ENCODE measurements at regions not wholly inside any gene's neighbourhood (a gene's known extent, or its start where the extent isn't known, plus 50 kb on each side); places are given as distances from the start of the nearest gene placed in this dataset.
"Not testable (repeated sequence)": the region's sequence is repeated elsewhere in the genome, so short reads cannot be mapped to it uniquely, and the experiment has no call there.

DNA sequence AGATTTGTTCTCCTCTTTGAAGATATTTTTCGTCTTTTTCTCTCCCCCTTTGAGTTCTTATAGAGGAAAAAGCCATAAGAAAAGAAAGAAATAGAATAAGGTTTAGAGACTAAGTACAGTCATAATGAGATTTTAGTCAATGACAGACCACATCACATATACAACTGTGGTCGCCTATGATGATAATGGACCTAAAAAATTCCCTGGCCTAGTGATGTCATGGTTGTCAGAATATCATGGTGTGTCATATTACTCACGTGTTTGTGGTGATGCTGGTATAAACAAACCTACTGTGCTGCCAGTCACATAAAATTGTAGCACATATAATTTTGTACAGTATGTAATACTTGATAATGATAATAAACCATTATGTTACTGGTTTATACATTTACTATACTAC lies 1096.1 kb downstream of the OLFM4 start:
- TF ChIP-seq, protein P1, sequence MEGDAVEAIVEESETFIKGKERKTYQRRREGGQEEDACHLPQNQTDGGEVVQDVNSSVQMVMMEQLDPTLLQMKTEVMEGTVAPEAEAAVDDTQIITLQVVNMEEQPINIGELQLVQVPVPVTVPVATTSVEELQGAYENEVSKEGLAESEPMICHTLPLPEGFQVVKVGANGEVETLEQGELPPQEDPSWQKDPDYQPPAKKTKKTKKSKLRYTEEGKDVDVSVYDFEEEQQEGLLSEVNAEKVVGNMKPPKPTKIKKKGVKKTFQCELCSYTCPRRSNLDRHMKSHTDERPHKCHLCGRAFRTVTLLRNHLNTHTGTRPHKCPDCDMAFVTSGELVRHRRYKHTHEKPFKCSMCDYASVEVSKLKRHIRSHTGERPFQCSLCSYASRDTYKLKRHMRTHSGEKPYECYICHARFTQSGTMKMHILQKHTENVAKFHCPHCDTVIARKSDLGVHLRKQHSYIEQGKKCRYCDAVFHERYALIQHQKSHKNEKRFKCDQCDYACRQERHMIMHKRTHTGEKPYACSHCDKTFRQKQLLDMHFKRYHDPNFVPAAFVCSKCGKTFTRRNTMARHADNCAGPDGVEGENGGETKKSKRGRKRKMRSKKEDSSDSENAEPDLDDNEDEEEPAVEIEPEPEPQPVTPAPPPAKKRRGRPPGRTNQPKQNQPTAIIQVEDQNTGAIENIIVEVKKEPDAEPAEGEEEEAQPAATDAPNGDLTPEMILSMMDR (IDR thresholded peaks at IDR 0.05; ENCODE audit: unreplicated experiment): no peak
- H3K4me1 Mint-ChIP-seq (ENCODE audit: unreplicated experiment): peaks cover 3% of the 10 kb centered on the region
- no peak overlapping the region for H3K4me3 Mint-ChIP-seq (ENCODE audit: unreplicated experiment)
- no peaks in the 10 kb centered on the region for H3K27me3 Mint-ChIP-seq (ENCODE audit: unreplicated experiment)
- no peaks in the 10 kb centered on the region for H3K36me3 Mint-ChIP-seq (ENCODE audit: low read depth, unreplicated experiment)
- DNase-seq (ENCODE audit: low spot score): no peak
- H3K27ac Mint-ChIP-seq (ENCODE audit: unreplicated experiment): no peak overlapping the region
- no peaks in the 10 kb centered on the region for H3K9me3 Mint-ChIP-seq (ENCODE audit: unreplicated experiment)

DNA sequence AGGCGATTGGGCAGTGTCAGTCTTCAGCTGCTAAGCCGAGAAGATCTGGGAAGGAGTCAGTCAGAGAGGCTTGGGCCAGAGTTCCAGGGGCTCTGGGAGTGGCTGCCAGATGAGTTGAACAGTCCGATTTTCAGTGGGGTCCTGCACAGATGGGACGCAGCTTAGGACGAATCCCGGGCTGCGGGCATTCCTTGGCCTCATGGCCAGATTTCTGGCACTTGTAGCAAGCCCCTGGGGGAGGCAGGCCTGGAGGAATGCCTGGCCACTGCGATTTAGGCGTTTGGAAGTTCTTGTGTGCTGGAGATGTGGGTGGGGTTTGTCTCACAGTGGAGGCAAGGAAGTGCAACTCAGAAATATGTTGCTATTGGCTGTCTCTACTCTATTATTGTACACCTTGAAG lies 1102.3 kb downstream of the OLFM4 start:
- not testable (repeated sequence) for H3K4me1 Mint-ChIP-seq (ENCODE audit: unreplicated experiment); H3K27ac Mint-ChIP-seq (ENCODE audit: unreplicated experiment)

DNA sequence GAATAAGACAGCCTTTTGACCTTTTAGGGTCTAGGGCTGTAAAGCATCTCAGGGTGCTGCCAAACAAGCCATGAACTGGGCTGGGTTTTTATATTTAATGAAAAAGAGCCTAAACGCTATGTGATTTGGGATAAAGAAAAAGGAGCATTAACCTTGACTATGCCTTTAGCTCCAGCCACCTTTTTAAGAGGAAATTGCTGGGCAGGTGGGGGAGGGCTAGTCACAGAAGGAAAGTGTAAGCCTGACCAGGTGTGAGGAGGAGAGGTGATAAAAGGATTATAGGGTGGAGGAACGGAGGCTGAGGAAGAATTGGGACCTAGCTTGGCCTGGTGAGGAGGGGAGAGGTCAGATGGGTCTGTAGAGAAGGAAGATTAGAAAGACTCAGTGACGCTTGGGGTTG lies 1102.8 kb downstream of the OLFM4 start:
- H3K27ac Mint-ChIP-seq (ENCODE audit: unreplicated experiment); DNase-seq (ENCODE audit: low spot score); H3K27me3 Mint-ChIP-seq (ENCODE audit: unreplicated experiment); H3K4me3 Mint-ChIP-seq (ENCODE audit: unreplicated experiment); H3K36me3 Mint-ChIP-seq (ENCODE audit: low read depth, unreplicated experiment); H3K4me1 Mint-ChIP-seq (ENCODE audit: unreplicated experiment); H3K9me3 Mint-ChIP-seq (ENCODE audit: unreplicated experiment): not testable (repeated sequence)

More for the DNA sequence above, 1102.3 kb downstream of the OLFM4 start:
- not testable (repeated sequence) for DNase-seq (ENCODE audit: low spot score); H3K36me3 Mint-ChIP-seq (ENCODE audit: low read depth, unreplicated experiment); H3K27me3 Mint-ChIP-seq (ENCODE audit: unreplicated experiment); H3K9me3 Mint-ChIP-seq (ENCODE audit: unreplicated experiment); H3K4me3 Mint-ChIP-seq (ENCODE audit: unreplicated experiment)

DNA sequence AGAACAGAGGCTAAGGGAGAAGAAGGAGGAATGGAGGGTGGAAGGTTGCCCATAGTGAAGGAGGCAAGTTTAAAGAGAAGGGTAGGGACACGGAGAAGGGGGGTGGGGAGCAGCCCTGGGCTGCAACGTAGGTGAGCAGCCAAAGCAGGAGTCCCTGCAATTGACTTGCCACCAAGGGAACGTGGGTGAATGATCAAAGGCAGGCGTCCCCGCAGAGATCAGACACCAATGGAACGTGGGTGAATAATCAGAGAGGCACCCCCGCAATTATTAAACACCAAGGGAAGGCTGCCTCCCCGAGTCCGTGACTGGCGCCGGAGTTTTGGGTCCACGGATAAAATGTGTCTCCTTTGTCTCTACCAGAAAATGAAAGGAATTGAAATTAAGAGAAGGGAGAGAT lies 1103.5 kb downstream of the OLFM4 start:
- DNase-seq (ENCODE audit: low spot score); H3K4me1 Mint-ChIP-seq (ENCODE audit: unreplicated experiment); H3K4me3 Mint-ChIP-seq (ENCODE audit: unreplicated experiment): not testable (repeated sequence)

DNA sequence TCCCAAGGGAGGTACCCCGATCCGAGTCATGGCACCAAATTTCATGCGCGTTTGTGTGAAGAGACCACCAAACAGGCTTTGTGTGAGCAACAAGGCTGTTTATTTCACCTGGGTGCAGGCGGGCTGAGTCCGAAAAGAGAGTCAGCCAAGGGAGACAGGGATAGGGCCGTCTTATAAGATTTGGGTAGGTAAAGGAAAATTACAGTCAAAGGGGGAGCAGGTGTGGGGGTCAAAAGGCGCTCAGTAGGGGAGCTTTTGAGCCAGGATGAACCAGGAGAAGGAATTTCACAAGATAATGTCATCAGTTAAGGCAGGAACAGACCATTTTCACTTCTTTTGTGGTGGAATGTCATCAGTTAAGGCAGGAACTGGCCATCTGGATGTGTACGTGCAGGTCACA lies 1104.1 kb downstream of the OLFM4 start:
- not testable (repeated sequence) for H3K27ac Mint-ChIP-seq (ENCODE audit: unreplicated experiment); H3K27me3 Mint-ChIP-seq (ENCODE audit: unreplicated experiment); H3K36me3 Mint-ChIP-seq (ENCODE audit: low read depth, unreplicated experiment); H3K4me1 Mint-ChIP-seq (ENCODE audit: unreplicated experiment); DNase-seq (ENCODE audit: low spot score); H3K9me3 Mint-ChIP-seq (ENCODE audit: unreplicated experiment)
- peak overlapping the region; percentile 61 for H3K4me3 Mint-ChIP-seq (ENCODE audit: unreplicated experiment)

More for the DNA sequence above, 1103.5 kb downstream of the OLFM4 start:
- not testable (repeated sequence) for H3K27me3 Mint-ChIP-seq (ENCODE audit: unreplicated experiment); H3K36me3 Mint-ChIP-seq (ENCODE audit: low read depth, unreplicated experiment); H3K9me3 Mint-ChIP-seq (ENCODE audit: unreplicated experiment); H3K27ac Mint-ChIP-seq (ENCODE audit: unreplicated experiment)

DNA sequence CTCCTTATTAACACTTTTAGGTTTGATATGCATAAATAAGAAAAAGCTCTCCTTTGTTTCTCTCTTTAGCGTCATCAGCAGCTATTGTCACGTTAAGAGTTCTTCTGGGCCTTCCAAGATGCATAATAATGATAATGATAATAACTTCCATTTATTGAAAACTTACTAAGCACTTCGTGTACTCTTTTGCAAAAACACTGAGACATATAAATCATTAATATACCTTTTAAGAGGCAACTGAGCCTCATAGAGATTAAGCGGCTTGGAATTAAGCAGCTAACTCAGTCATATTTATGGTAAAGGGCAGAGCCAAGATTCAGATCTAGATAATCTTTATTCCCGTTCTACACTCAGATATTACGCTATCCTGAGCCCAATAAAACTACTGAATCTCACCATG lies 1105.1 kb downstream of the OLFM4 start:
- Mint-ChIP-seq H3K4me3 (ENCODE audit: unreplicated experiment) (no peak overlapping the region), H3K27ac (ENCODE audit: unreplicated experiment) (no peak overlapping the region)
- TF ChIP-seq, protein P1 (IDR thresholded peaks at IDR 0.05; ENCODE audit: unreplicated experiment): no peak

DNA sequence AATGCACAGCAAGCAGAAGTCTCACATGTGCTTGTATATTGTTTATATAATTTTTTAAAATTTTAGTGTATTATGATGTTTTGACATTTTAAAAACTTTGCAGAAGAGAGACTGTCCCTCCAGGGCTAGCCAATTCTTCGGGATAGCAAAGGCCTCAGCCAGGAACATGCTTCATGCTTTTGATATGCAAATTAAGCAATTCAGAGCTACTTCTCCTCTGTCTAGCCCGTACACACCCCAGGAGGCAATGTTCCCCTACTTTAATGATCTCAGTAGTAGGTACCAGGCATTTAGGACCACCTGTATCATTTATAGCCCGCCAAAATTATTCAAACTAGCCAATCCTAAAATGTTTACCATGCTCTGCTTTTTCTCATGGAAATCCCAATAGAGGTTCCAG lies 1116.2 kb downstream of the OLFM4 start:
- no peaks in the 10 kb centered on the region for H3K27me3 Mint-ChIP-seq (ENCODE audit: unreplicated experiment)
- no peak overlapping the region for H3K4me3 Mint-ChIP-seq (ENCODE audit: unreplicated experiment)
- H3K27ac Mint-ChIP-seq (ENCODE audit: unreplicated experiment): no peak overlapping the region
- H3K9me3 Mint-ChIP-seq (ENCODE audit: unreplicated experiment): no peaks in the 10 kb centered on the region
- TF ChIP-seq, protein P1 (IDR thresholded peaks at IDR 0.05; ENCODE audit: unreplicated experiment): no peak
- H3K36me3 Mint-ChIP-seq (ENCODE audit: low read depth, unreplicated experiment): no peaks in the 10 kb centered on the region
- DNase-seq (ENCODE audit: low spot score): no peak
- H3K4me1 Mint-ChIP-seq (ENCODE audit: unreplicated experiment): no peaks in the 10 kb centered on the region

More for the DNA sequence above, 1105.1 kb downstream of the OLFM4 start:
- Mint-ChIP-seq H3K27me3 (ENCODE audit: unreplicated experiment) (peaks cover 2% of the 10 kb centered on the region), H3K4me1 (ENCODE audit: unreplicated experiment) (peaks cover 4% of the 10 kb centered on the region), H3K36me3 (ENCODE audit: low read depth, unreplicated experiment) (peaks cover 3% of the 10 kb centered on the region), H3K9me3 (ENCODE audit: unreplicated experiment) (no peaks in the 10 kb centered on the region)
- no peak for DNase-seq (ENCODE audit: low spot score)
